ENCODE measurements at regions not wholly inside any gene's neighbourhood (a gene's known extent, or its start where the extent isn't known, plus 50 kb on each side); places are given as distances from the start of the nearest gene placed in this dataset.

- no peak for TF ChIP-seq EZH2 (IDR thresholded peaks at IDR 0.05; ENCODE audit: borderline replicate concordance, low read depth, low read length, severe bottlenecking)
- no peak for TF ChIP-seq CTCF (IDR thresholded peaks at IDR 0.05; ENCODE audit: extremely low read depth in 1 of 2, insufficient read depth in 1 of 2, low read depth in 1 of 2, low read length in 2 of 2)
- TF ChIP-seq POLR2AphosphoS5 (IDR thresholded peaks at IDR 0.05; ENCODE audit: insufficient read depth, low read depth, low read length) = no peak
- TF ChIP-seq MAX (IDR thresholded peaks at IDR 0.05; ENCODE audit: insufficient read depth, insufficient read length) = no peak
- TF ChIP-seq POLR2A (IDR thresholded peaks at IDR 0.05; ENCODE audit: low read depth, low read length) = no peak
Observed at GRCh38 chr11:19403196-19403895, 162.6 kb upstream of the E2F8 start.

Measured in endothelial cell of umbilical vein (primary cell).